HG02610 (cell line): ENCODE measurements at regions not wholly inside any gene's neighbourhood (a gene's known extent, or its start where the extent isn't known, plus 50 kb on each side); places are given as distances from the start of the nearest gene placed in this dataset.

ENCODE experiments used
- ATAC-seq: cut with Tn5 transposase; IDR thresholded peaks from one replicate; pipeline ENCODE4 v1.9.1; 2021; ENCODE audit warnings: mild to moderate bottlenecking, moderate library complexity; ENCODE audit not compliant: unreplicated experiment

DNA sequence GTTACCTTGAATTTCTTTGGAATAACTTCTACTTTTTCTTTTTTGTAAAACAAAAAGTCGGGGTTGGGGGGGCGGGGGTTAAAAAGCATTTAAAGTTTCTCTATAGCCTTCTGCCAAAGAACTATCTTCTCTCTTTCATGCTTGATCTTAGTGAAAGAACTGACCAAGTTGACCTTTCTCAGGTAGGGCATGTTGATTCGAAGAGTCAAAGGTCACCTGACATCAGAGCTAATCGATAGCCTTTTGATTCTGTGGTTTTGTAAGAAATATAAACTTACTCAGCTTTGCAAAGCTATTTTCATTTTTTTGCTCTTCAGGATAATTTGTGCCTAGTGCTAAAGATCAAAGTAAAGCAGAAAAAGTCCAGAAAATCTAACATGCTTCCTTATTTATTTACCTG lies 181.5 kb downstream of the IRS2 start:
- no peak for ATAC-seq

DNA sequence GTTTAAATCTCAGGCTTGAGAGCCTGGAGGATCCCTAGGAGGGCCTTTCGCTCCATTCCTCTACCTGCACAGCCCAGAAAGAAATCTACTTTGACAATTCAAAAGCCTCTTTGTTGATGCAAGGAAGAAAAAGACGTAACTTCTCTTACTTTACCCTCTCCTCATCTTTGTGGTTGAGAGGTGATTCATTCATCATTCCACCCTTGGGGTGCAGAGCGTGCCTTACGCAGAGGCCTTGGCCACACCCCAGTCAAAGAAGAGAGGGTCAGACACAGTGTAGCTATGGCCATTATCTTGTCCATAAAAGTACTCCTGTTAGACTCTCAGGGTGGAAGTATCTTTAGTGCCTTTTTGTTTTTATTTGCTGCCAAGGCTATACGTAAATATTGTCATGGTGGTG lies 184.0 kb downstream of the IRS2 start:
- ATAC-seq, result no peak

DNA sequence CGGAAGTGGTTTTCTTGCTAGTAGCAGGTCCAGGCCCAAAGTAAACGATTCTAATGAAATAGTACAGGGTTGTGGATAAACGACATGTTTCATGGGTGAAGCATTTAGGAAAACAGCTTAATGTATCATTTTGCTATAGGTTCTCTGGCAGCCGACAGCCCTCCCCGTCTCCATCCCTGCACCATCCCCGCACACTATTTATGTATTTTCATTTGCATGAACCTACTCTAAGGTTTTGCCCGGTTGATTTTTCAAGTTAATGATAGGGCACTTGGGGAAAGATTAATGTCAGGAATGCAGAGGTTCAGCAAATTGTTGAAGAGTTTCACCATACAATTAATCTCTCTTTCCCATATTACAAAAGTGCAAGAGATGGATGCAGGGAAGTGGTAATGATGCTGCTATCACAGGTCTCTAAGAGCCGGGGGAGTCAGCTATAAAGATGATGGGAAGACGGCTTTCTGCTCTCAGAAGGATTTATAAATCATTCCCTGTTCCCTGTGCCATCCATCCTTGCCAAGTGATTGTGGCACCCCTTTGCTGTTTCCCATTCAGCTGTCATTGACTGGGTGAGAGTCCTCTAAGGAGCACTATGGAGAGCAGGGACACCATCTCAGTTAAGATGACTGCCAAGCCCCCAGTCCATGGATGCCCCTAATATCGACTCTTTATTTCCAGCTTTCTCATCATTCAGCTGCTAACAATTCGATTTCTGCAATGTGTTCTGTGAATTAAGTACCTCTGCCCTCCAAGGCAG lies 186.3 kb downstream of the IRS2 start:
- no peak for ATAC-seq

DNA sequence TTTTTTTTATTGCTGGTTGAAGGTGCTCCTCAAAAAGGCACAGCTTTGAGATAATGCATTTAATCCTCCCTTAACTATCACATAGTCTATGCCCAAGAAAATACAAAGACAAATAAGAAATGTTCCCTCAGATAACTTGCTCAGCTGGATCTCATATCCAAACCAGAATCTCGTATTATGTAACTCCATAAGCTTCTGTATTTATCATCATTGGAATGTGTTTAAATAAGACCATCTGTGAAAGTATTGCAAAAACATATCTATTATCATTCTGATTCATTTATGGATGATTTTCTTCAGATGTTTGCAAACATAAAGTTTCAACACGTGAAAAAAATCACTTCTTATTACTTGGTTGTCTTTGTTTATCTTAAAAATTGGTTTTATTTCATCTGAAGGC lies 190.9 kb downstream of the IRS2 start:
- no peak for ATAC-seq

DNA sequence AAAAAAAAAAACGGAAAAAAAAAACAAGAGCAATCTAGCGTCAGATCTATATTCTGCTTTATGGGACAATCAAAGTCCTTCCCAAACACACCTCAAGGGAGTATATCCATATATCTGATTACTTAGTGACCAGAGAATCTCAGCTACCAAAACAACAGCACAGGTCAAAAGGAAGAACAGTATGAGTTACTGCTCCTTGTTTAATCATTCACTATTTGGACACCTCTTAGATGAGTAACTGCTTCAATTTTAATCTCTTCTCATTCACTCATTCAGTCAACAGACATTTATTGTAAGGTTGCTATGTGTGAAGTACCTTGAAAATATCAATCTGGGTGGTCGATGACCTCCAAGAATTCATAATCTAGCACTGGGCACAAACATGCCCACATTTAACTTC lies 193.2 kb downstream of the IRS2 start:
- ATAC-seq, result no peak

DNA sequence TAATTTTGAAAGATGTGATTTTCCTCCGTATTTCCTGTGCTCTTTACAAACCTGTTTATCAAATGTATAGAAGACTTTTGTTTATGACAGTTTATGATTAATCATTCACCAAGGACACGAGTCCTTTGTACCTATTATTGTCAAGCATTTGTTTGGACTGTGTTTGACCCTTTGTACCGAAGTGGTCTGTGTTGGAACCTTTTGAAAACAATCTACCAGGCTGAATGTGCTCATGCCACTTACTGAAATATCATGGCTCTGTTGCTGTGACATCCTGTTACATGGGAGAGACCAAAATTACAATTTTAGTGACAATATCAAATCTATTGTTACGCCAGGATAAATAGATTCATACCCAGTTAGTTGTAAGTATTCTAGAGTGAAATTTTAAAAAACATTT lies 193.6 kb downstream of the IRS2 start:
- ATAC-seq, result no peak

DNA sequence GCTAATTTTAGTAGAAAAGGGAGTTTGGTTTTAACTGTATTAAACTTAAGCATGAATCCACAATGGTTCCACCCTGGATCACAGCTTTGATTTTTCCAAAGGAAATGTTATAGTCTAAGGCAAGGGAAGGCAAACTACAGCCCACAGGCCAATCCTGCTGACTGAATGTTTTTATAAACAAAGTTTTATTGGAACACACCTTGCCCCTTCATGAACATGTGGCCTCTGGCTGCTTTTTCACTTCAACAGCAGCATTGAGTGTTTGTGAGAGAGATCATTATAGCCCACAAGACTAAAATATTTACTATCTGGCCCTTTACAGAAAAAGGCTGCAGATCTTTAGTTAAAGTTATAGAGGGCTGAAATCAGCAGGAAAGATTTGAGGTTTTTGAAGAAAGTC lies 198.7 kb downstream of the IRS2 start:
- ATAC-seq, result no peak

DNA sequence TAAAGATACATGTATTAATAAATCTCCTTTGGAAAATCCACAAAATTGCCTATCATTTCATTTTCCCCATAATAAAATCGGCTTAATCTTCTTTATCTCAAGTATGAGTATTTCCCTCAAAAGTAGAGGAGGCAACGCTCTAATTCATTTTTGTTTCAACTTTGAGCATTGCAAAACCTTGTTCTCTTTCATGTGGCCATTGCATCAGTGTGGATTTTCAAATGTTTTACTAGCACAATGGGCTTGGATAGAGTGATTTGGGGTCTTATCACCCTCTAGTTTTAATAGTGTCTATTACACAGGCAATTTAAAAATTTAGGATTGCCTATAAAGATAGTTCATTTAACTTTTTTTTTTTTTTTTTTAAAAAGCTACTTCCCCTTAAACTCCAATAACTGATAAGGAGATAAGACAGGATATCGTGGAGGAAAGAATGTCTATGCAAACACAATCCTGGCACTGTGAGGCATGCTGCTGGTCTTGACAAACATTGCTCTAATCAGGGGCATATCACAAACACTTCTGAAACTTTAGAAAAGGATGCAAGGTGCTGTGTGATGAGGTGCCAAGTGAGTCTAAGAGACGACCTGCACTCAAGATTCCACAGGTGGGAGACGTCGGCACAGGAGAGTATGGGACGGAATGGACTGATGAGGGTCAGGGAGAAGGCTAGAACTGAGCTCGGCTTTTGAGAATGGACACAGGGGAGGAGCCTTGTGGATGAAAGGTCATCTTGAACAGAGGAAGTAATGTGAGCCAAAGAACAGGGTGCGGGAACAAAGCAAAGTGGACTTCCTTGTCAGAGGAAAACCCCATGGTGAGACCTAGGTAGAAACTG lies 199.7 kb downstream of the IRS2 start:
- ATAC-seq, result no peak

DNA sequence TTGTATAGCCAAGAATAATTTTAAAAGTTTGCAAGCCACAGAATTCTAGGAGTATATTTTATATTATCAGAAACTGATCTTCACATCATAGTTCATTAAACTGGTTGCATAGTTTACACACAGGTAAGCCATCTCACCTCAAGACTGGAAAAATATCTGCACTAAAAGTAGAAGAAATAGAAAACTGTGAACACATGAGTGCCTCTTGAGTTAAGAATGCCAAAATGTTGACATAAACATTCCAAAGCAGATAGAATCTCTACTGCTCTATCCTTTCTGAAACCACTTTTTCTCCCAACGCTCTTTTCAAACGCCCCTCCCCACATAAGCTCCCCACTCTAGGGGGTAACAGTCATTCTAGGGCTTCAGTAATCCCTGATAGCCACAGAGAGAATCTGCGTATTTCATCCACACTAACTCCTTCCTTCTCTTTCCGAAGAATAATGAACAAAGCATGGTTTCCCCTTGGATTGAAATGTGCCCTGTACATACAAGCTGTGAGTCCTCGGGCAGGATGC lies 201.5 kb downstream of the IRS2 start:
- ATAC-seq, result no peak

DNA sequence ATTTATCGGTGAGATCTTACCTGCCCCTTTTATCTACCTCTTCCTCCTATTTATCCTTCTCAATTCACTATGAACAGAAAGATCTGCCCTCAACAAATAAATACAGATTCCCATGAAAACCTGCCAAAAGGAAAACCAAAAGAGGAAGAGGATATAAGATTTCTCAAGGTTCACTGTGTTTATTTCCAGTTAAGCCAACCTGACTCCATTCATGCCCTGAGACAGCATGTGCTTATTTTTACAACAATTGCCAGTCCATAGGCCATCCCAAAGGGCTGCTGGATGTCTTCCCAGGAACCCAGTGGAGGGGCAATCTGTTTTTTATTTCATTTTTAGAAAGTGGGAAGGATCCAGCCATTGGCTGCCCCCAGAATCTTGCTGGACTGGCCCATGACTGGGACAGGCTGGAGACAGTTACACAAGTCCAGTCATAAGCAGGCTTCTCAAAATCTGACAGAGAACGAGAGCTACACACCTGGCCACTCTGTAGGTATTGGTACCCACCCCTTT lies 209.1 kb downstream of the IRS2 start:
- ATAC-seq, result no peak

DNA sequence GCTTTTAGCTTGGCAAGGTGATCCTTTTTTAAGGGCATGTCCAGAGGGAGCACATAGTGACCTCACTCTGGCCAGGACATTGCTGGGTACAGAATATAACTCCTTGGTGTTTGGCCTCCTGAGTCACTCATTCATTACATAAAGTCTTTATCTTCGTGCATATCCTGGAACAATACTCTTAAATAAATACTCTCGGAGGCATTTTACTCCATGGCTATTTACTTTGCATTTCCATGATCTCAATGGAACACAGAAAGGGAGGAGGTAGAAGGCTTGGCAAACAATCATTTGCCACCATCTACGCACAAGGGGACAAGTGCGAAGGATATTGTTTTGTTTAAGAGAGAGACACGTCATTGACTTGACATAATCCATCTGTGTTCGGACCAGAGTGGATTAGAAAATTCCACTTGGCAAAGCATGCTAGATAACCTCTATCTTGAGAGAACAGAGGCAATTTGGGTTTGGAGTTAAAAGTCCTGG lies 210.0 kb downstream of the IRS2 start:
- ATAC-seq, result no peak

DNA sequence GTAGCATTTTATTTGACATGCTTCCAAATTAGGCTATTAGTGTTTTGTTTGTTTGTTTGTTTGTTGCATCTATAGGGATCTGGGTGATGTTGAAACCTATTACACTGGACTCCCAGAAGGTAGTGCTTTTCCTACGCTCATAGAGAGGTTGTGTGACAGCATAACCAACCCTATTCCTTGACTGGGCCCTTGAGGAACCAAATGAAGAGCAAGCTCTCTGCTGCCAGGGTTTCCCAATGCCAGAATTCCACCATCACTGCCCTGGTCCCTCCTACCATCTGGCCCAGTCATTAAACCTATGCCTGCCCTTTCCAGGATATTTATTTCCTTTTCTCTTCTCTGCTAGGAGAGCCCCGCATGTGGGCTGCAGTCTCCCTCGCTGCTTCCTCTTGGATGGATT lies 210.6 kb downstream of the IRS2 start:
- ATAC-seq, result no peak

DNA sequence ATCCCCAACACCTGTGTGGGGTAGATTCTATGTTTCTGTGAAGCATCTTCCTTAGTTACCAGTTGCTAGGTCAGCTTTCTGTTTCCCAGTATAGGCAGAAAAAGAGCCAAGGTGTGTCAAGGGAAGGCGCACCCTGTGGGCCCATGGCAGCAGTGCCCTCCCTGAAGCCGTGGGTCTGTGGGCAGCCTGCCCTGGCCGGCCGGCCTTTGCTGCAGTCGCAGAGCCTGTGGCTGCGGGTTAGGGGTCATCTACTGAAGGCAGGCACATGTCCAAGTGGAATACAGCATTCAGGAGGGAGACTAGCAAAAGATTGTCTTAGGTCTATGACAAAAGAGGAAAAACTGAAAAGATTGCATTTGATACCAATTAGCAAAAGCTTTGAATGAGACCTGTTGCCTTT lies 214.0 kb downstream of the IRS2 start:
- no peak for ATAC-seq

DNA sequence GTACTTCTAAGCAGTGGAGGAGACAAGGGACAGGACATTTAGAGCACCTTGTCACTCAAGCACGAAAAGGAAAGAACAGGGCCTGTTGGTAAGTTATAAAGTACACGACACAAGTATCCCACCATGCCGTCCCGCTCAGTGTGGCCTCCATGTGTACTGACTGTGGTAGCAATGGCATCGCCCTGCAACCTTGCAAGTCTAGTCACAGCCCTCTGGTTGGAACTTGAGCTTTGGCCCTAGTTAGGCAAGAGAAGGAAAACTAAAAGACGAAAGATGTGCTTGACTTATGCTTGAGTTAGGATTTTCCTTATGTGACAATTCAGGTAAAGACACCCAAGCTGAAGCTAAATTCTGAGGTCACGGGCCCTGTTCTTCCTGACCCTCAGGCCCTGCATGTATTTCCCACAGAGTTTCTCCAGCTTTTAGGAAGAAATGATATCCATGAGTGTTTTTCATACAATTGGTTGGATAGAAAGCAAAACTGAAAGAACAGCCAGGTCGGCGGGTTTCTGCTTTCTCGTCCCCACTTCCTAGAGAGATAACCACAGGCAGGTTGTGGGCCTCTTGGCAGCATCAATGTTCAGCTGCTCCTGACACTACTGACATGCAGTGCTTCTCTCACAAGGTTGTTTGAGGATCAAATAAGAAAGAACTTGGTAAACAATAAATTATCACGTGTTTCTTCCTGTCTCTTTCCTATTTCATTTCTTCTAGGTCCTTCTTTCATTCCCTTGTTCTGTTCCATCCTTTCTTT lies 216.2 kb downstream of the IRS2 start:
- peak; percentile 98 for ATAC-seq

DNA sequence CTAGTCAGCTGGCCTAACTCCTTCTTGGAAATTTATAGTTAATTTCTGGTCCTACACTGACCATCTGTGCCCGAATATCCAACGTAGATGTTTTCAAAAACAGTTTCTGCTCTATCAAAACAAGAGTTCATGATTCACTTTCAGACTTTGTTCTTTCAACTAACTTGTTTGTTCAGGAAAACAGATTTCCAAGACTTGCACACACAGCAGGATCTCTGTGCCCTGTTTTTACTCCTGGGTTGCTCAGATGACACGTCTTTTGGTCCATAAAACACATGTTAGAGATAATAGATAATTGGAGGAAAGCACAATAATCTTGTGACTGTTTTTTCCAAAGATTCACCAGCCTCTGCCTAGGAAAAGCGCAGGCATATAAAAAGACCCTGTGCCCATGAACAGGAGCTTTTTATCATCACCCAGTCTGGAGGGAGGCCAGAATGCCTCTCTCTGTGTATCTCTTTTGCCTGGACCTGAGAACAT lies 218.0 kb downstream of the IRS2 start:
- ATAC-seq, result no peak

DNA sequence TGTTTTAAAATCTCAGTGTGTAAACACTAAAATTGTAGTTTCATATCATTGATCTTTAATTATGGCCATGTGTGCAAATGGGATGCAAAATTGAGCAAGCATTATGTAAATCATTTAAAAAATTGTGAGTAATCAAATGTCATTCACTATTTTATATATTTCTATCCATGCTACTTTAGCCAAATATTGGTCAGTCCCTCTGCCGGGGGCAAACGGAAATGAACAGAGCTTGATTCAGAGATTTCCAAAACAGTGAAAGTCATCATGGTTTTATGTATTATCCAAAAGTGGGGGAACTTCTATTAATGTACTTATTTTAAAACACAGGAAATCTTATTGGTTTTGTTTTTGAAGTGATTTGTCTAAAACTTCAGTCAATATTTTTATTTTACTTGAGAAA lies 219.1 kb downstream of the IRS2 start:
- ATAC-seq, result no peak

DNA sequence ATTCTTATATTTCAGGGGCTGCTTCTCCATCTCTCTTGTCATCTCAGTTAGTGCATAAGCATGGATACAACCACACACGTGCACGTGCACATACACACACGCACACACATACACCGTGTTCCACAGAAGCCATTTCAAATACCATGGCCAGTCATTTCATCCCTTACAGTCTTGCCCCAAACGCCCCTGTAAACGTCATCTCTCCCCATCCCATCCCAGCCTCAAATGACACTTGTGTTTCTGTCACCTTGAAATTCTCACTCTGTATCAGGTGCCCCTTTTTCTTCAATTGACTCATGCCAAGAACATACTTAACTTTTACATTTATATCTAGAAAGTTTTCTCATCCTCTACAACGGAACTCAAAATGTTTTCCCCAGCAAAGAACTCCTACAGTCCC lies 220.5 kb downstream of the IRS2 start:
- no peak for ATAC-seq

DNA sequence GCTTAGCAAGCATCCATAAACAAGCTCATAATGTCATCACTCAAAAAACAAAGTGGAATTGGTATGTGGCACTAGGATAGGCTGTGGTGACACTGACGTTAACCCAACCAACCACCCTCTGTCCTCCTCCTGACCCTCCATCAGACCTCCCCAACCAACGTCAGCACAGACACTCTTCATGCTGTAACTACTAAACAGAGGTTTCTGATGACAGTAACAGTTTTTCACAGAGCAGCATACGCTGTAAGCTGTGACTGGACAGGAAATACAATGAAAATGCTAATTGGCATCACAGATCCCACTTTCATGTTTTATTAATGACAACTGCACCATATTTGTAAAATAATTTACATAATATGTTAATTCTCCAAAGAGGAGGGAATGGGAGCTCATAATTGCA lies 238.0 kb downstream of the IRS2 start:
- peak; percentile 24 for ATAC-seq

DNA sequence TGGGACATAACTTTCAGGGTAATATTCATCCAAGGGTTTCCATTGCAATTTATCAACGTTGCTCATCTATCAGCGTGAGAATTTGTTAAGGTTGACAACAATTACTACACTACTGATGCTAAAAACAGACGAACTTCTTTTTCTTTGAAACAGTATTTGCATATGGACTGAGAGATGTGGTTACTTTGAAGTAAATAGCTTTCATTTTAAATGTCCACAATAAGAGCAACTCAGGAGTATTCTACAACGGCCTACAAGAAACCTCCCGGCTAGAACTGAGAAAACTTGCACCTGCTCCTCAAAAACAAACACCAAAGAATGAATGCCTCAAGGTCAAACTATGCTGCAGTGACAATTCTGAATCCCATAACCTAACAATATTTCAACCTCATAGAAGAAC lies 238.4 kb downstream of the IRS2 start:
- ATAC-seq, result peak; percentile 90

DNA sequence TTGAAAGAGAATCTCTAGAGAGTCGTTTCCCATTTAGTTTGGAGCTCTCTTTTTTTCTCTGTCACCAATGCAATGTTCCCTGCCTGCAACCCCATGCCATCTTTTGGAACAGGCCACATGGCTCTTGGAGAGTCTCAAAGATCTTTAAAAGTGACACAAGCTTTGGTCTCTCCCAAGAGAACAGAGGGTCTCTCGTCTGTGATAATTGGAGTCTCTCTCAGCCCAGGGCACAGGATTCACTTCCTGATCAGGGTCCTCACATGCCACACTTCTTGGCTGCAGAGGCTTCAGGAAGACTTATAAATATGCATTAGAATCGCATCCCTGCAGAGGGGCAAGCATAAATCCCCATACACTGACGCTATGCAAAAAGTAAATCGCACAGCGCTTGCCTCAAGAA lies 240.5 kb downstream of the IRS2 start:
- ATAC-seq, result no peak

DNA sequence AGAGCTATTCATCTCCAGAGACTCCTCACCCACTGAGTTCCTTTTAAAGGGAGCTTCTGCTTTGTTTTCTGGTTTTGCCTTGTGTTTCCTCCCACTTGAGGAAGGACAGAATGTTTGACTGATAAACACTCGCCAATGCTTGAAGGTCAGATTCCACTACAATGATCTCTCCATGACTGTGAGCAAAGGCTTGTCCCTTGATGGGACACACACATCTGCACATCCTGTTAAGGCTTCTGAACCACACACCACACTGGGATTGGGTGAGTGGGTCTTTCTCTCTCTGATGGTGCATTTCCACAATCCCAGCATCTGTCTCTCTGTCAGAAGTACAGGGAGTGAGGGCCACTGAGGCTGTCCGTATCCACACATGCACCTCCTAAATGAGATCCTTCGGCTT lies 245.3 kb downstream of the IRS2 start:
- no peak for ATAC-seq
